NCI-H524 treated with DMSO at 0.1 percent for 48 hours (cell line): ENCODE measurements at regions not wholly inside any gene's neighbourhood (a gene's known extent, or its start where the extent isn't known, plus 50 kb on each side); places are given as distances from the start of the nearest gene placed in this dataset.
"Not testable (repeated sequence)": the region's sequence is repeated elsewhere in the genome, so short reads cannot be mapped to it uniquely, and the experiment has no call there.

Experiments
- DNase-seq: peaks from one replicate; lab custom pipeline; 2025; lab: John Stamatoyannopoulos, UW

- not testable (repeated sequence) for DNase-seq
These were observed 128.6 kb downstream of the ACTR3 start for GRCh38 chr2:114018464-114018863.

GRCh38 chr2:114020668-114021067 is 130.8 kb downstream of the ACTR3 start:
- DNase-seq: no peak

GRCh38 chr2:114022360-114023085 is 132.6 kb downstream of the ACTR3 start:
- no peak for DNase-seq

GRCh38 chr2:114024326-114024725 is 134.4 kb downstream of the ACTR3 start:
- no peak for DNase-seq

GRCh38 chr2:114025030-114025429 is 135.1 kb downstream of the ACTR3 start:
- DNase-seq: no peak

GRCh38 chr2:114027437-114027836 is 137.5 kb downstream of the ACTR3 start:
- DNase-seq: no peak

- DNase-seq: no peak
These were observed 142.0 kb downstream of the ACTR3 start for GRCh38 chr2:114031605-114032505.

GRCh38 chr2:114032705-114033104 is 142.8 kb downstream of the ACTR3 start:
- DNase-seq: no peak

GRCh38 chr2:114034742-114035141 is 144.9 kb downstream of the ACTR3 start:
- no peak for DNase-seq

- DNase-seq: no peak
These were observed 148.8 kb downstream of the ACTR3 start for GRCh38 chr2:114038710-114039109.

- DNase-seq: peak; percentile 20
These were observed 149.8 kb downstream of the ACTR3 start for GRCh38 chr2:114039677-114040076.

GRCh38 chr2:114040826-114041225 is 150.9 kb downstream of the ACTR3 start:
- DNase-seq: no peak

- DNase-seq: no peak
These were observed 155.1 kb downstream of the ACTR3 start for GRCh38 chr2:114044985-114045384.

- no peak for DNase-seq
These were observed 156.5 kb downstream of the ACTR3 start for GRCh38 chr2:114046373-114046772.

GRCh38 chr2:114046866-114047435 is 157.1 kb downstream of the ACTR3 start:
- DNase-seq: no peak

- DNase-seq: no peak
These were observed 159.4 kb downstream of the ACTR3 start for GRCh38 chr2:114049280-114049679.

GRCh38 chr2:114049826-114050225 is 159.9 kb downstream of the ACTR3 start:
- DNase-seq: no peak

GRCh38 chr2:114056294-114057143 is 166.6 kb downstream of the ACTR3 start:
- no peak for DNase-seq

GRCh38 chr2:114057638-114058037 is 167.7 kb downstream of the ACTR3 start:
- DNase-seq: no peak

GRCh38 chr2:114061566-114062098 is 171.7 kb downstream of the ACTR3 start:
- DNase-seq: no peak

GRCh38 chr2:114063346-114063745 is 173.5 kb downstream of the ACTR3 start:
- no peak for DNase-seq

- no peak for DNase-seq
These were observed 175.8 kb downstream of the ACTR3 start for GRCh38 chr2:114065731-114066130.
